ENCODE measurements at regions not wholly inside any gene's neighbourhood (a gene's known extent, or its start where the extent isn't known, plus 50 kb on each side); places are given as distances from the start of the nearest gene placed in this dataset.
"Not testable (repeated sequence)": the region's sequence is repeated elsewhere in the genome, so short reads cannot be mapped to it uniquely, and the experiment has no call there.

GRCh38 chr1:14273811-14274210 is 324.7 kb upstream of the KAZN start:
- Histone ChIP-seq H3K4me3 (no peak overlapping the region), H3K4me1 (no peaks in the 10 kb centered on the region), H3K9me3 (no peaks in the 10 kb centered on the region), H3K36me3 (ENCODE audit: insufficient read depth in 1 of 2, low read depth in 1 of 2) (no peaks in the 10 kb centered on the region), H3K27ac (no peak overlapping the region), H3K27me3 (ENCODE audit: insufficient read depth in 3 of 3, low read length in 2 of 3) (no peaks in the 10 kb centered on the region)
- no peak for ATAC-seq
- intact Hi-C loops (cut with DNase I): no loop called here
- WGBS, 3 donors: 77 to 85% (median 81%) methylated on average over 5 of the region's 5 CpGs
- no peak for DNase-seq
- no peak for TF ChIP-seq CTCF (IDR thresholded peaks at IDR 0.05)

GRCh38 chr1:14279891-14280290 is 318.6 kb upstream of the KAZN start:
- WGBS, 3 donors: 93 to 96% (median 96%) methylated on average over 12 of the region's 12 CpGs
- H3K27ac ChIP-seq; intact Hi-C loops (cut with DNase I): not testable (repeated sequence)

GRCh38 chr1:14280909-14281308 is 317.6 kb upstream of the KAZN start:
- no peak for DNase-seq
- no peaks in the 10 kb centered on the region for H3K4me1 ChIP-seq
- ATAC-seq: no peak
- no peaks in the 10 kb centered on the region for H3K36me3 ChIP-seq (ENCODE audit: insufficient read depth in 1 of 2, low read depth in 1 of 2)
- H3K27me3 ChIP-seq (ENCODE audit: insufficient read depth in 3 of 3, low read length in 2 of 3): no peaks in the 10 kb centered on the region
- intact Hi-C loops (cut with DNase I): no loop called here
- H3K27ac ChIP-seq: no peak overlapping the region
- no peak overlapping the region for H3K4me3 ChIP-seq
- H3K9me3 ChIP-seq: no peaks in the 10 kb centered on the region
- WGBS, 3 donors: 43 to 50% (median 45%) methylated on average over 2 of the region's 2 CpGs
- TF ChIP-seq CTCF (IDR thresholded peaks at IDR 0.05): no peak

More at GRCh38 chr1:14279891-14280290, 318.6 kb upstream of the KAZN start:
- not testable (repeated sequence) for H3K27me3 ChIP-seq (ENCODE audit: insufficient read depth in 3 of 3, low read length in 2 of 3); DNase-seq; H3K4me1 ChIP-seq; H3K9me3 ChIP-seq; H3K4me3 ChIP-seq; H3K36me3 ChIP-seq (ENCODE audit: insufficient read depth in 1 of 2, low read depth in 1 of 2); ATAC-seq

GRCh38 chr1:14281412-14281811 is 317.1 kb upstream of the KAZN start:
- 94 to 96% (median 96%) methylated on average over 1 of the region's 1 CpG for WGBS, 3 donors
- Histone ChIP-seq H3K27ac (no peak overlapping the region), H3K36me3 (ENCODE audit: insufficient read depth in 1 of 2, low read depth in 1 of 2) (no peaks in the 10 kb centered on the region), H3K27me3 (ENCODE audit: insufficient read depth in 3 of 3, low read length in 2 of 3) (no peaks in the 10 kb centered on the region), H3K4me3 (no peak overlapping the region), H3K4me1 (no peaks in the 10 kb centered on the region), H3K9me3 (no peaks in the 10 kb centered on the region)
- intact Hi-C loops (cut with DNase I): no loop called here
- DNase-seq (no peak), ATAC-seq (no peak)
- no peak for TF ChIP-seq CTCF (IDR thresholded peaks at IDR 0.05)

- H3K36me3 ChIP-seq (ENCODE audit: insufficient read depth in 1 of 2, low read depth in 1 of 2): no peaks in the 10 kb centered on the region
- no peaks in the 10 kb centered on the region for H3K27me3 ChIP-seq (ENCODE audit: insufficient read depth in 3 of 3, low read length in 2 of 3)
- 49 to 52% (median 50%) methylated on average over 7 of the region's 7 CpGs for WGBS, 3 donors
- ATAC-seq (no peak), DNase-seq (no peak)
- no peaks in the 10 kb centered on the region for H3K4me1 ChIP-seq
- H3K4me3 ChIP-seq: no peak overlapping the region
- H3K27ac ChIP-seq: no peak overlapping the region
- no peaks in the 10 kb centered on the region for H3K9me3 ChIP-seq
- no peak for TF ChIP-seq CTCF (IDR thresholded peaks at IDR 0.05)
- intact Hi-C loops (cut with DNase I): no loop called here
These were observed 315.8 kb upstream of the KAZN start for GRCh38 chr1:14282707-14283106.

Data from psoas muscle (tissue), 7 donors.